ENCODE measurements at regions not wholly inside any gene's neighbourhood (a gene's known extent, or its start where the extent isn't known, plus 50 kb on each side); places are given as distances from the start of the nearest gene placed in this dataset.

GRCh38 chr19:13640611-13641010, 123.7 kb upstream of the MRI1 start:
- DNase-seq: no peak
- ChIA-PET CTCF (interaction anchor here (0.5 kb wide), 1 partner anchor 58 kb away, joined by 3 read pairs; no protein-coding TSS in a partner anchor), POLR2A (no interaction called here)
- Histone ChIP-seq H3K79me2 (ENCODE audit: insufficient read depth) (no peaks in the 10 kb centered on the region), H3K9me2 (no peaks in the 10 kb centered on the region), H3K4me2 (no peak overlapping the region), H3K27ac (ENCODE audit: low read depth in 2 of 2, low read length in 1 of 2) (no peak overlapping the region), H3K27me3 (ENCODE audit: insufficient read depth) (peaks cover 3% of the 10 kb centered on the region; the same call in 1 of the 2 replicates), H3F3A (replicated peaks; ENCODE audit: insufficient read depth) (no peaks in the 10 kb centered on the region), H2AFZ (ENCODE audit: low read depth) (no peak overlapping the region), H4K20me1 (ENCODE audit: insufficient read depth) (no peaks in the 10 kb centered on the region), H3K36me3 (replicated peaks in 1 of 2; ENCODE audit: control insufficient read depth in 1 of 2, insufficient read depth in 2 of 2, low read length in 1 of 2) (no peaks in the 10 kb centered on the region), H3K4me3 (ENCODE audit: low read depth in 2 of 2, low read length in 1 of 2) (no peak overlapping the region), H3K4me1 (ENCODE audit: control insufficient read depth in 1 of 2, insufficient read depth in 2 of 2, low read depth in 1 of 2, low read length in 1 of 2) (no peaks in the 10 kb centered on the region), H3K9ac (no peak overlapping the region), H3K9me3 (no peaks in the 10 kb centered on the region)
- 25% methylated on average over 1 of the region's 1 CpG for WGBS (ENCODE audit: low lambda C conversion rate)
- TF ChIP-seq RCOR1 (IDR thresholded peaks at IDR 0.05; ENCODE audit: low read length): no peak
- no peak for TF ChIP-seq NFIC (IDR thresholded peaks at IDR 0.05; ENCODE audit: borderline replicate concordance)
- no peak for TF ChIP-seq JUND (IDR thresholded peaks at IDR 0.05)
- TF ChIP-seq RFX5 (IDR thresholded peaks at IDR 0.05; ENCODE audit: low read length): no peak
- TF ChIP-seq GABPA (IDR thresholded peaks at IDR 0.05; ENCODE audit: low read depth): no peak
- TF ChIP-seq FOSL2 (IDR thresholded peaks at IDR 0.05; ENCODE audit: borderline replicate concordance, low read depth): no peak
- no peak for TF ChIP-seq SMC3 (IDR thresholded peaks at IDR 0.05; ENCODE audit: low read depth, low read length)
- TF ChIP-seq USF2 (IDR thresholded peaks at IDR 0.05; ENCODE audit: borderline replicate concordance, low read depth, low read length): no peak
- no peak for TF ChIP-seq FOXJ3 (CRISPR knock-in tag; IDR thresholded peaks at IDR 0.05)
- TF ChIP-seq EP300 (IDR thresholded peaks at IDR 0.05; ENCODE audit: borderline replicate concordance in 1 of 2, low read depth in 1 of 2, low read length in 1 of 2): no peak
- no peak for TF ChIP-seq TEAD4 (IDR thresholded peaks at IDR 0.05; ENCODE audit: borderline replicate concordance, insufficient read depth)
- TF ChIP-seq RAD21 (IDR thresholded peaks at IDR 0.05; ENCODE audit: low read length): no peak
- no peak for TF ChIP-seq RXRA (IDR thresholded peaks at IDR 0.05; ENCODE audit: borderline replicate concordance, low read depth)
- TF ChIP-seq REST (IDR thresholded peaks at IDR 0.05; ENCODE audit: low read depth, low read length): no peak

- no peaks in the 10 kb centered on the region for H3K9me3 ChIP-seq
- H3K4me1 ChIP-seq (ENCODE audit: control insufficient read depth in 1 of 2, insufficient read depth in 2 of 2, low read depth in 1 of 2, low read length in 1 of 2): no peaks in the 10 kb centered on the region
- H3K27ac ChIP-seq (ENCODE audit: low read depth in 2 of 2, low read length in 1 of 2): no peak overlapping the region
- H3K9ac ChIP-seq: no peak overlapping the region
- 13% methylated on average over 7 of the region's 7 CpGs for WGBS (ENCODE audit: low lambda C conversion rate)
- H3F3A ChIP-seq (replicated peaks; ENCODE audit: insufficient read depth): no peaks in the 10 kb centered on the region
- no peak for DNase-seq
- H3K27me3 ChIP-seq (ENCODE audit: insufficient read depth): peaks cover 3% of the 10 kb centered on the region; the same call in 1 of the 2 replicates
- no peaks in the 10 kb centered on the region for H3K9me2 ChIP-seq
- CTCF ChIA-PET: no interaction called here
- no peak overlapping the region for H2AFZ ChIP-seq (ENCODE audit: low read depth)
- H3K36me3 ChIP-seq (replicated peaks in 1 of 2; ENCODE audit: control insufficient read depth in 1 of 2, insufficient read depth in 2 of 2, low read length in 1 of 2): no peaks in the 10 kb centered on the region
- H3K4me3 ChIP-seq (ENCODE audit: low read depth in 2 of 2, low read length in 1 of 2): no peak overlapping the region
- no peaks in the 10 kb centered on the region for H3K79me2 ChIP-seq (ENCODE audit: insufficient read depth)
- no peak overlapping the region for H3K4me2 ChIP-seq
- no peaks in the 10 kb centered on the region for H4K20me1 ChIP-seq (ENCODE audit: insufficient read depth)
- POLR2A ChIA-PET: no interaction called here
- no peak for TF ChIP-seq FOXJ3 (CRISPR knock-in tag; IDR thresholded peaks at IDR 0.05)
- TF ChIP-seq RCOR1 (IDR thresholded peaks at IDR 0.05; ENCODE audit: low read length): no peak
- no peak for TF ChIP-seq RXRA (IDR thresholded peaks at IDR 0.05; ENCODE audit: borderline replicate concordance, low read depth)
- no peak for TF ChIP-seq RFX5 (IDR thresholded peaks at IDR 0.05; ENCODE audit: low read length)
- TF ChIP-seq EZH2phosphoT487 (IDR thresholded peaks at IDR 0.05; ENCODE audit: borderline replicate concordance, low read depth): no peak
- TF ChIP-seq ELF1 (IDR thresholded peaks at IDR 0.05): no peak
- no peak for TF ChIP-seq TEAD4 (IDR thresholded peaks at IDR 0.05; ENCODE audit: borderline replicate concordance, insufficient read depth)
- TF ChIP-seq IRF3 (IDR thresholded peaks at IDR 0.05; ENCODE audit: low read depth, low read length): no peak
- no peak for TF ChIP-seq GABPA (IDR thresholded peaks at IDR 0.05; ENCODE audit: low read depth)
- TF ChIP-seq MXI1 (IDR thresholded peaks at IDR 0.05; ENCODE audit: low read depth, low read length): no peak
- TF ChIP-seq FOSL2 (IDR thresholded peaks at IDR 0.05; ENCODE audit: borderline replicate concordance, low read depth): no peak
- TF ChIP-seq SMC3 (IDR thresholded peaks at IDR 0.05; ENCODE audit: low read depth, low read length): no peak
- TF ChIP-seq POLR2AphosphoS5 (IDR thresholded peaks at IDR 0.05; ENCODE audit: low read depth, low read length): no peak
- no peak for TF ChIP-seq CHD2 (IDR thresholded peaks at IDR 0.05; ENCODE audit: low read length, partially characterized antibody)
- TF ChIP-seq USF2 (IDR thresholded peaks at IDR 0.05; ENCODE audit: borderline replicate concordance, low read depth, low read length): no peak
Observed at GRCh38 chr19:13639342-13639929, 124.9 kb upstream of the MRI1 start.

Data from SK-N-SH (cell line).